Nucleus accumbens (tissue), 56 donors: ENCODE measurements at regions not wholly inside any gene's neighbourhood (a gene's known extent, or its start where the extent isn't known, plus 50 kb on each side); places are given as distances from the start of the nearest gene placed in this dataset.
"Not testable (repeated sequence)": the region's sequence is repeated elsewhere in the genome, so short reads cannot be mapped to it uniquely, and the experiment has no call there.

Source experiments
- DNase-seq, 56 donors: peaks; one replicate each; lab custom pipeline; 2025; lab: John Stamatoyannopoulos, UW

- DNase-seq = no peak
Measured at GRCh38 chr22:35138521-35138920, 72.6 kb downstream of the ISX start.

DNA sequence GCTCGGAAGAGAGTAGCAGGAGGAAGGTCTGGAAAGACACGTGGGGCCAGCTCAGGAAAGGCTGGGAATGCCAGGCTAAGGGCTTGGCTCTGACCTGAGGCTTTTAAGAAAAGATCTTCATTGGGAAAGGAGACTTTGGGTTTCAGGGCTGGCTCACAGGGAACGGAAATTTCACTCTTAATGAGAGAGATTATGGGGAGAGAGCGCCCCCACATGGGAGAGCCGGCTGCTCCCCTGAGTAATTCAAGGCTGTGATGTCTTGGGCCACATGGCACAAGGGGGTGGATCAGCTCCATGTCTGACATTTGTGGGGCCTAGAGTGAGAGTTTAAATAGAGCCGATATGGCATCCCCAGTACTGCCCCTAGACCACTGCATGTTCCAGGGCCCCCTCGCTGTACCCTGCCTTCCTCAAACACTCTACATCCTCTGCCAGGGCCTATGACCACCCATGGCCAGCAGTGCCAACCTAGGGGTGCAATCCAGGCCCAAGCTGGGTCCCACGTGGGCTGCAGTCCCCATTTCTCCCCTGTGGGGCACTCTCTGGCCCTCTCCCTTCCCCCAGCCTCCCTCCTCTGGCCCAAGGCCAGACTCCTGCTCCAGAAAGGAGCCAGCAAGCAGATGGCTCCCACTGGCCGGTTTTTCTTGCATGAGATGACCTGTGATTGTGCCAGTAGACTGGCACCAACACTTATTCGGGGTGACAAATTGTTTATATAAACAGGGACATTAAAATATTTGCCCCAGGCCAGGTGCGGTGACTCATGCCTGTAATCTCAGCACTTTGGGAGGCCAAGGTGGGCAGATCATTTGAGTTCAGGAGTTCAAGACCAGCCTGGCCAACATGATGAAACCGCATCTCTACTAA lies 75.2 kb downstream of the ISX start:
- no peak for DNase-seq

DNA sequence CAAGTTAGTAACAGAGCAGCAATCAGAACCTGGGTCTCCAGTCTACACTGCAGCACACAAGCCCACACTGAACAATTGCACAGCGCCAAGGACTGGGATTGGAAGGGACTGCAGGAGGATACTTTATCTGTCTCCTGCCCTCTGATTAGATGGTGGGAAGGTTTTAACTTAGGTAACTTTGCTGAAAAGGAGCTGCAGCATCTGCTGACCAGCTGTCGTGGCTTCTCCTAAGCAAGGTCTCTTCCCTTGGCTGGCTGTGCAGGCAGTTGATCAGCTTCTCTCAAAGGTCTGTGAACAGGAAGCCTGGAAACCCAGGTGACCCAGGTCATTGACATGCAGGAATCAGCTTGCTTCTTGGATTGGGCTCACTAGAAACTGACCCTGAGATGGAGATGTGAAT lies 82.4 kb downstream of the ISX start:
- DNase-seq = no peak

DNA sequence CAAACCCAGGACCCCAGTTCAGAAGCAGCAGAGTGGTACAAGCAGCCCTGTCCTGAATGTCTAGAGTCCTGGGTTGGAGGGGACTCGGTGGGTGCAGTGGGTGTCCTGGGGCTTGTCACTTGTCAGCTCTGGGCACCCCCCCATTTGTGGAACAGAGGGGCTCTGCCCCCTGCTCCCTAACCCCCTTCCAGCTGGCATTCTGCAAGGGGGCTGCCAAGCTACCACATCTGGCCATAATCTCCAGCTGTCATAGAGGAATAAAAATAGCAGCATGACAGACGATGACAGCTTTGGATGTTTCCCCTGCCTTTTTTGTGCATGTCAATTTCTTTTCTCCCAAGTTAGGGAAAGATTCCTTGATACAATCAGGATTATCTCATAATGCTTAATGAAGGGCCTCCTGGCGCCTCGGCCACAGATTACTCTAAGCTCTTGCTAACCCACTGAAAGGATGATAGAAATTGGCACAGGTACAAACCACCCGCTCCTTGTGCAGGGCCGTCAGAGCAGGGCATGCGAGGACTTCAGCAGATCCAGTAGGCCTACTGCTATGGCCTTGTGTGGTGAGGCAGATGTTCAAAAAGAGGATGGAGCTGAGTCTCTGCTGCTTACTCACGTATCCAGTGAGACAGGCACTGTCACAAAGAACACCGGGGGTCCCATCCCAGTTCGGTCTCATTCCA lies 83.0 kb downstream of the ISX start:
- no peak for DNase-seq

DNA sequence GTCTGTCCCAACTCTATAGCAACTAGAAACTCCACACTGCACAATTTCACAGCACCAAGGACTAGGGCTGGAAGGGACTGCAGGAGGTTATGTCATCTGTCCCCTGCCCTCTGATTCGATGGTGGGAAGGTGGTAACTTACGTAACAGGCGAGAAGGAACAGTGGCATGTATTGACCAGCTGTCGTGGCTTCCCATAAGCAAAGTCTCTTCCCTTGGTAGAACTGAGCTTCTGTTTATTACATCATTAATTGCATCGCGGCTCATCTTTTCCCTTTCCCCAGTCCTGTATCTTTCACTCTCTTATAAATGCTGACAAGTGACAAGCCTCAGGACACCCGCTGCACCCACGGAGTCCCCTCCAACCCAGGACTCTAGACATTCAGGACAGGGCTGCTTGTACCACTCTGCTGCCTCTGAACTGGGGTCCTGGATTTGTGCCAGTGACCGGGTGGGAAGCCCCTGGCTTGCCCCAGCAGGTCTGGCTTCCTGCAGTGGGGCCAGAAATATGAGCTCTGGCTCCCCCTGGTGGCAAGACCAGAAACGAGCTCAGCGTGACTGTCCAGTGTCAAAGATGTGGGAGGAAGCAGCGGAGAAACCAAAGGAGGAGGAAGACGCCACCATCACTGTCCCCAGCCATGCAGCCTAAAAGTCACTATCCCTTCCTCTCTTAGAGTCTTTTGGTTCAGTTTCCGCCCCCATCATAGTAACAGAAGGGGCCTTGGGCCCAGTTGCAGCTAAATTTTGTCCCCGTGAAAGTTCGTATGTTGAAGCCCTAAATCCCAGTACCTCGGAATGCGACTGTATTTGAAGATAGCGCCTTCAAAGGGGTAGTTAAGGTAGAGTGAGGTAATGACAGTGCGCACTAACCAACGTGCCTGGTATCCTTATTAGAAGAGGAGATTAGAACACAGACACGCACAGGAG lies 84.5 kb downstream of the ISX start:
- peak in 40 of 56 donors; percentile 1 to 66 (median 21) for DNase-seq

DNA sequence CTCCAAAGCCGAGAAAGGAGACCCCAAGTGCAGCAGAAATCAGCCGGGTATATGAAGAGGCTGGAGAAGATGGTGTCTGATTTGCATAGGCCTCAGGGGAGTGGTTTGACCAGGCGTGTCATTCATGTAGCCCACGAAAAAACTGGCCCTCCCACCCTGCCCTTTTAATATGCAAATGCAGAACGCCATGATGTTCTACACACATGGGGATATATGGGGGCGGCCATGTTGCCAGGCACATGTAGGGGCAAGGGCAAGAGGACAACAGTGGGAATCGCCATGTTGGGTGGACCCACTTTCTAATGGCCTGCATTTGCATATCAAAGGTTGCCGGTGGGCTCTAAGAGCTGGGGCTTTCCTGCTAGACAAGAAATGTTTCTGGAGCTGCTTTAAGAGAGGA lies 86.4 kb downstream of the ISX start:
- no peak for DNase-seq

DNA sequence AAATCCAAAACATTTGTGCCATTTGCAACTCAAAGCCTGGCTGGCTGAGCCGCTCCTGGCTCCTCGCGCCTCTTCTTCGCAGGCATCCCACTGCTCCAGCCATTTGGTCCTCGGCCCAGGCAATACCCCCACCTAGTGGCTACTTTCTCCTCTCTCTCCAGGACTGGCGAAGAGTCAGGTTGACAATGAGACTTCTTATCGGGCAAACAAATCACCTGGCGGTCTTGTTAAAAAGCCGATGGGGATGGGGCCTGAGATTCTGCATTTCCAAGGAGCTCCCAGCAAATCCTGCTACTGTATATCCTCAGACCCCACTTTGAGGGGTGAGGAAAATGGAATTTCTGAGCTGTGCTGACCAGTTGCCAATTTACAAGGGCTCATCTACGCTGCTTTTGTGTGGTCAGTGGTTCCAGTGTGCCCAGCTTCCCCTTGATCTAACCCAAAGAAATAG lies 89.0 kb downstream of the ISX start:
- peak in 11 of 56 donors; percentile 1 to 27 (median 12) for DNase-seq

DNA sequence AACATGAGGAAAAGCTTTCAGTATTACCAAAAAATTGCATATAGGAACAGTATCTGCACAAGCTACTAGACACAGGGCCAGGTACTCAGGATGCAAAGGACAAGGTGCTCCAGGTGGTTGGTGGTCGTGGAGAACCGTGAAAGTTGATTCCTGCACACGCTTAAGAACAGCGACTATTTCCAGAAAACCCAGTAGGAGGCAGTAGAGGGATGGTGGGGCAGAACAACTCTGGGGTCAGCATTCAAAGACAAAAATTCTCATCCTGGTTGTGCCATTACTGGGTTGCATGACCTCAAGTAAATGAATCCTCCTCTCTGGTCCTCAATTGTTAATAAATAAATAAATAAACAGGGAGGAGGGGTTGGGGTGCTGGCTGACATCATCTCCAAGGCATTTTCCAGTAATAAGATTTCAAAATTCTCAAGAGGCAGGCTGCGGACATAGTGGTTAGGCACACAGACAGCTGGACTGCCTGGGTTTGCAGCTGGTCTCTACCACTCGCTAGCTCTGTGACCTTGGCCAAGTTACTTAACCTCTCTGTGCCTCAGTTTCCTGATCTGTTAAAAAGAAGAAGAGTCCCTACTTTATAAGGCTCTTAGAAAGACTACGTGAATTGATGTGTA lies 89.6 kb downstream of the ISX start:
- no peak for DNase-seq

DNA sequence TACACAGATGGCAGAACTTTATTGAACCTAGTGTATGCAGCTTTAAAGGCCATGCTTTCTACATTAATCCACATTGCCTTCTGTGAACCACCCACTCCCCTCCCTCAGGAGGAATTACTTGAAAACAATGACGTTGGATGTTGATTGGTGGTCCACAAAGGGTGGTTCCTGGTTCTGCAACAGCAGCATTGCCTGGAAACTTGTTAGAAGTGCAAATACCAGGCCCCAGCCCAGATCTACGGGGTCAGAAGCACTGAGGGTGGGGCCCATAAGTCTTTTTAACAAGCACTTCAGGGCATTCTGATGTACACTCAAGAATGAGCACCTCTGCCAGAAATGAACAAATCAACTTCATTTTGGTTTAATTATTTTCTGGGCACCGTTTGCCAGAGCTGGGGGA lies 91.0 kb downstream of the ISX start:
- no peak for DNase-seq

DNA sequence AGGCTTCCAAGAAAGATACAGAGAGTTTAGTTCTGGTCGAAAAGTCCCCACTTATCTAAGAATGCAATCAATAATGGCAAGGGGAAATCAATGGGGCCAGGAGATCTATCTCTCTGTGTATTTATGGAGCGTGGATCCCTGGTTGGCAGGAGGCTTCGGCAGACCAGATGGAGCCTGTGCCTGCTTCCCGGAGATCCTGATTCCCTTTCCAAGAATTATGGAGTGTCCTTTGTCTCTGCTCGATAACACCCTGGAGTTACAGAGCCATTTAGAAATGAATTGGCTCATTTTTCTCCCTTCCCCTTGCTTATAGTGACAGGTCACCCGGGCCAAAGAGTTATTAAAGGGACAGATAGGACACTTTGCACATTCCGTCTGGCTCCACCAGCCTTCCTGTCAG lies 92.4 kb downstream of the ISX start:
- DNase-seq = no peak

GRCh38 chr22:35159343-35159742 lies 93.4 kb downstream of the ISX start:
- DNase-seq = no peak

GRCh38 chr22:35160268-35160667 lies 94.3 kb downstream of the ISX start:
- DNase-seq = no peak

DNA sequence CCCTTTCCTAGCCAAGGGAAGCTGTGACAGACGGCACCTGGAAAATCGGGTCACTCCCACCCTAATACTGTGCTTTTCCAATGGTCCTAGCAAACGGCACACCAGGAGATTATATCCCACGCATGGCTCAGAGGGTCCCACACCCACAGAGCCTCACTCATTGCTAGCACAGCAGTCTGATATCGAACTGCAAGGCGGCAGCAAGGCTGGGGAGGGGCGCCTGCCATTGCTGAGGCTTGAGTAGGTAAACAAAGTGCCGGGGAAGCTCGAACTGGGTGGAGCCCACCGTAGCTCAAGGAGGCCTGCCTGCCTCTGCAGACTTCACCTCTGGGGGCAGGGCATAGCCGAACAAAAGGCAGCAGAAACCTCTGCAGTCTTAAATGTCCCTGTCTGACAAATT lies 91.4 kb upstream of the HMGXB4 start:
- not testable (repeated sequence) for DNase-seq

DNA sequence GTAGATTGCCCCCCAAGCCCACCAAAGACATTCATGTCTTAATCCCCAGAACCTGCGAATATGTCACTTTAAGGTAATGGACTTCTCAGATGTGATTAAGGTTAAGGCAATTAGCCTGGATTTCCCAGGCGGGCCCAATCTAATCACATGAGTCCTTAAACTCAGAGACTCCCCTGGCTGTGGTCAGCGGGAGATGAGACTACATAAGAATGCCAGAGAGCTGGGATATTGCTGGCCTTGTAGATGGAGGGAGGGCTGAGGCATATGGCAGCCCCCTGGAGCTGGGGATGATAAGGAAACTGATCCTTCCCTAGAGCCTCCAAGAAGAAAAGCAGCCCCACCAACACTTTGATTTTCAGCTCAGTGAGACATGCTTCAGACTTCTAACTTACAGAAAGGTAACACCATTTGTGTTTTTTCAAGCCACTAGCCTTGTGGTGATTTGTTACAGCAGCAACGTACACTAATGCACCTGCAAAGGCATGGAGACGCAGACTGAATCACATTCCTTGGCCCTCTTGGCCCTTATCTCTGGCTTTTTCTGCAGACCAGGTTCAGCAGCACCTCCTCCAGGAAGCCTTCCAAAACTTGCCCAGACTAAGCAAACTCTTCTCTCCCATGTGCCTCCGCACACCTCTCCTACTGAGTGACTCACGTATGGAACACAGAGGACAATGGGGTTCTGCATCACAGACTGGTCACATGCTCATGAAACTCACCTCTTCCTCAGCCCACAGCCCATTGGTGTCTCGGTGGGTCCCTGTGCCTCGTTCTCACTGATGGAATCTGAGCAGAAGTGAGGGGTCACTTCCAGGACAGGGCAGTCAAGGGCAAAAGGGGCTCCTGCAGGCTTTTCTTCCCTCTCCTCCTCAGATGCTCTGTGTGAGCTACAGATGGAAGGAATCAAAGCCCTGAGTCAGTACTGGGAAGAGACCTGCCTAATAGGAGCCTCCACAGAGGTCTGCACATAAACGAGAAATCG lies 86.3 kb upstream of the HMGXB4 start:
- DNase-seq = no peak

- DNase-seq = no peak
Measured at GRCh38 chr22:35172442-35172841, 84.9 kb upstream of the HMGXB4 start.

DNA sequence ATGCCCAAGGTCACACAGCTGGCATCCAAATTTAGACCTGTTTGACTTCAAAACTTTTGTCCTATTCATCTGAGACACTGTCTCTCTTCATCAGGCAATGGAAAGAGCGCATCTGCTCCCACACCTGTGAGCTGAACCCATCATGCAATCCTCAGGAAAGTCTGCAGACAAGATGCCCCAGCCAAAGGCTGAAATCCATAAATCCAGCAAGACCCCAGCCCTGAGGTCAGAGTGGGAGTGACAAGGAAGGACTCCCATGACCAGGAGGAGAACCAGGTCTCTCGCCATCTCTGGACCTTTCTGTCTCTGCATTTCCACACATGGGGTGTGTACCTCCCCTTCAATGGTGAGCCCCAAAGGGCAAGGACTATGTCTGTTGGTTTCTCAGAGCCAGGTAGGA lies 83.6 kb upstream of the HMGXB4 start:
- no peak for DNase-seq

- no peak for DNase-seq
Measured at GRCh38 chr22:35174401-35175038, 82.8 kb upstream of the HMGXB4 start.

- DNase-seq = no peak
Measured at GRCh38 chr22:35175392-35175791, 81.9 kb upstream of the HMGXB4 start.

DNA sequence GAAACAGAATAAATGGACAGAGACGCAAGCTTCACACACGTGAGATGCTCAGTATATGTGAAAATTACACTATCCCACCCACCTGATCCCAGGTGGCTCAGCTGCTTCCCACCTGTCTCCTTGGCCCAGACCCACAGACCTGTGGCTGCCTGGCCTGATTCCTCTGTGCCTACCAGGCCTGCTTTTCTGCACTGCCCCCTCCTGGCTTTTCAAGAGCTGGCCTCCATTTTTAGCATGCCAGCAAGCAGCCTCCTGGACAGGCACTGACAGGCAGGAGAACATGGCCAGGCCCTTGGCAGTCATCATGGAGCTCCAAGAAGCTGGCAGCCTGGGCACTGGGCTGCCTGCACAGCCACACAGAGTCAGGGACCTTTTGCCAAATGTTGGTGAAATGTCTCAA lies 79.5 kb upstream of the HMGXB4 start:
- no peak for DNase-seq
